IMR-90 (cell line): ENCODE measurements at regions not wholly inside any gene's neighbourhood (a gene's known extent, or its start where the extent isn't known, plus 50 kb on each side); places are given as distances from the start of the nearest gene placed in this dataset.

ENCODE experiments used
- CEBPB ChIP-seq: IDR thresholded peaks from 2 replicates; pipeline ENCODE4 v1.6.1; 2012; ENCODE audit warnings: low read depth, low read length, improper control_type of control experiment
- CTCF ChIP-seq: conservative IDR thresholded peaks from 2 replicates; pipeline ENCODE4 v1.5.1; 2012; ENCODE audit warnings: mild to moderate bottlenecking, low read depth, low read length, improper control_type of control experiment
- FOS ChIP-seq: fragments of 150-350 bp; IDR thresholded peaks from 2 replicates; pipeline ENCODE4 v1.6.1; 2016; ENCODE audit warnings: low read depth, low read length
- MXI1 ChIP-seq: IDR thresholded peaks from 2 replicates; pipeline ENCODE4 v1.6.1; 2012; ENCODE audit warnings: low read depth, mild to moderate bottlenecking, low read length, moderate library complexity, borderline replicate concordance
- NFE2L2 ChIP-seq: fragments of 150-350 bp; IDR thresholded peaks from 2 replicates; pipeline ENCODE4 v1.6.1; 2016; ENCODE audit warnings: low read depth, mild to moderate bottlenecking, low read length
- POLR2A ChIP-seq: IDR thresholded peaks from 2 replicates; pipeline ENCODE4 v1.6.1; 2012; ENCODE audit warnings: mild to moderate bottlenecking, low read depth, low read length
- RAD21 ChIP-seq: IDR thresholded peaks from 2 replicates; pipeline ENCODE4 v1.6.1; 2012; ENCODE audit warnings: low read length, improper control_type of control experiment
- RFX5 ChIP-seq: IDR thresholded peaks from 2 replicates; pipeline ENCODE4 v1.8.0; 2012; ENCODE audit warnings: low read depth, mild to moderate bottlenecking, low read length, moderate library complexity
- SMC3 ChIP-seq: fragments of 150-350 bp; IDR thresholded peaks from 2 replicates; pipeline ENCODE4 v1.6.1; 2016; ENCODE audit warnings: low read depth, mild to moderate bottlenecking, antibody characterized with exemption, low read length, moderate library complexity
- USF2 ChIP-seq: fragments of 150-350 bp; IDR thresholded peaks from 2 replicates; pipeline ENCODE4 v1.6.1; 2017; ENCODE audit warnings: mild to moderate bottlenecking, antibody characterized with exemption, low read length, low read depth

- TF ChIP-seq FOS (no peak), CTCF (no peak), CEBPB (no peak), RAD21 (no peak), NFE2L2 (no peak), POLR2A (no peak), USF2 (no peak), MXI1 (no peak), SMC3 (no peak), RFX5 (no peak)
Measured at GRCh38 chr12:42936991-42937390, 347.4 kb upstream of the PRICKLE1 start.
